ENCODE measurements at regions not wholly inside any gene's neighbourhood (a gene's known extent, or its start where the extent isn't known, plus 50 kb on each side); places are given as distances from the start of the nearest gene placed in this dataset.
"Not testable (repeated sequence)": the region's sequence is repeated elsewhere in the genome, so short reads cannot be mapped to it uniquely, and the experiment has no call there.

DNA sequence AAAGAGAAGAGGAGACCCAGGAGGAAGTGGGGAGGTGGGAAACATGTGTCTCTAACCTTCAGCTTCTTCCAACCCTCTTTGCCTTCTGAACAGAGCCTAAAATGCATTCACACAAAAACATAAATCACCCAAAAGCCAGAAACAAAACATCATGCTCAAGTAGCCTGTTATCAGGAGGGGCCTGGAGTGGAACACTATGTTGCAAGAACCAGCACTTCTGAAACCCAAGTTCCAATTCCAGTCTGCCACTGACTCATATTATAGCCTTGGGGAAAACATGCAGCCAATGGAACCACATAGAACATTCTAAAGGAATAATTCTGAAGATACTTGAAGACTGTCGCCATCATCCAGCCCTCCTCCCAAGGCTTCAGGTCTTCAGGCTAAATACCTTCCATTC, 169.8 kb upstream of the PLXNC1 start:
- DNase-seq (ENCODE audit: low read depth in 2 of 2): peak in 1 of 2 experiments; percentile 31

GRCh38 chr12:93979189-93979588, 169.2 kb upstream of the PLXNC1 start:
- no peak for DNase-seq (ENCODE audit: low read depth in 2 of 2)

GRCh38 chr12:93980711-93981110, 167.7 kb upstream of the PLXNC1 start:
- no peak for DNase-seq (ENCODE audit: low read depth in 2 of 2)

DNA sequence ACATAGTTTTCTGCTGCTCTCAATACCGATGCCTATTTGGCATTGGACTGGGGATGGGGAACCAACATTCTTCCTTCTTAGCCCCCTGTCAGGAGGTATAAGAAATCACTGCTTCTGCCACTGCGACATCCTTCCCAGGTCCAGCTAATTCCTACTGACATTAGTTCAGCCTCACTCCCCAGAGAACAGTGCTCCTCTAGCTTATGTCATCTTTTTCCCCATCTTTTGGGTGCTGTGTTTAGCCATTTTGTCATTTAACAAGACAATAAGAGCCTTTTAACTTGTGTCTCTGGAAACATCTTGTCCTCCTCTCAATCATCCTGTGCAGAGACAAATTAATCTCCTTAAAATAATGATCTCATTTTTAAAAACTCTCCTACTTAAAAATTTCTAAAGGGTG, 167.0 kb upstream of the PLXNC1 start:
- DNase-seq (ENCODE audit: low read depth in 2 of 2): no peak

DNA sequence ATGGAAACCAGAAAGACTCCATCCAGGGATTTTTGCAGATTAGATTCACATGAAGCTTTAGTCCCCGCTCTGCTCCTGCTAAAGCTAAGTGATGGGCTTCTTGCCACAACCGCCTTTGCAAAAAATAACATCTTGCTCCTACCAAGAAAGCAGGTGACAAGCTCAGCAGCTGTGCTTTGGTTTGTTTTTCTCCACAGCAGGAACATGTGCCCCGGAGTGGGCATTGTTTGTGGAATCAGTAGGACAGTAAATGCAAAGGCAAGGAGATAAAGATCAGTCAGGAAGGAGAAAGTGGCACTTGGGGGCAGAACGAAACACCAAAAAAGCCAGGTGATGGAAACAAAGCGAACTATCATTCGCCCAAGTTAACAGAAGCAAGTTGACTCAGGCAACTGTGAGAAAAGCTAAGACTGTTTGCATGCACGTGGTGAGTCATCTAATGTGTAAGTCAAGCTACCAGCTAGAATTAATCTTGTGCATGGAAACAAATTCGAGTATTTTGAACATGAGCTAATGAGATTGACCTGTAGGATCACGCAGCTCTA, 165.5 kb upstream of the PLXNC1 start:
- peak in 1 of 2 experiments; percentile 45 for DNase-seq (ENCODE audit: low read depth in 2 of 2)

DNA sequence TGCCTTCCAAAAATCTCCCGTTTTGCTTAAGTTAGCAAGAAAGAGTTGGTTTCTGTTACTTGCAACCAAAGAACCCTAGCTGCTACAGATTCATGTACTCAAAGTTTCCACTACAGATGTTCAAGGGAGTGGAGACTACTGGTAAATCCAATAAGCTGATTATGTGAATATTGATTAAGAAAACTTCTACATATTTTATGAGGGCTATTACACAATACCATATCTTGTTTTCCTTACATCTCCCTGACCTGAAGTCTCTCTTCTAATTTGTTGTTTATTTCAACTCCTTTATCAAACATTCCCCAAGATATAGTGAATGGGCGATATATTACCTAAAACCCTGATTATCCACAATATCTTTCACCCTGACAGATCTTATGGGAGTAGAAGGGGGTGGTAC, 164.4 kb upstream of the PLXNC1 start:
- no peak for DNase-seq (ENCODE audit: low read depth in 2 of 2)

- no peak for DNase-seq (ENCODE audit: low read depth in 2 of 2)
Observed at GRCh38 chr12:93989949-93990348, 158.4 kb upstream of the PLXNC1 start.

GRCh38 chr12:93990832-93991803, 157.3 kb upstream of the PLXNC1 start:
- peak; percentile 48 to 56 for DNase-seq (ENCODE audit: low read depth in 2 of 2)

DNA sequence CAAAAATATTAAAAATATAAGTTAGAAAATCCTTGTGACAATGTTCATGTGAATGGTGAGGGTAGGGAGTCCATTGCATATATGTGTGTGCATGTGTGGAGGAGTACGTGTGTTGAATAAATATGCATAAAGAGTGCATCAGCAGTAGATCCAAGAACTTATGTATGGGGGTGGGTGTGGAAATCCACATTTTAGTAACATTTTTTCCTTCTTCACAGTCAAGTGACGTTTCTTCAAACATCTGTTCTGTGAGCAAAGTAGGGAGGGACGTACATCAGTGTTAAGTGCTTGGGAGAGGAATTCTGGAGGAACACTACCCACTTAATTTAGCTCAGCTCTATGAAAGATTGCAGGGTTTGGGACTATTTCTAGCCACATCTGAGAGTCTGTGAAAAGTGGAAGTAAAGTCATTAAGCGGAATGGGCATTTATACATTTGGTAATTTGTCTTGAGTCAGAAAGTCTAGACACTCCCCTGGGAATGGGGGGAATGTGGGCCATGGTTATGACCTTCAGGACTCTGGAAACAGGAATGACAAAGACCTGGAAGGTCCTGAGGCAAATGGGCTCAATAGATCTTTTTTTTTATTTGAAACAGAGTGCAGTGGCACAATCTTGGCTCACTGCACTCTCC, 156.4 kb upstream of the PLXNC1 start:
- DNase-seq (ENCODE audit: low read depth in 2 of 2): no peak

- no peak for DNase-seq (ENCODE audit: low read depth in 2 of 2)
Observed at GRCh38 chr12:93994721-93995120, 153.7 kb upstream of the PLXNC1 start.

GRCh38 chr12:93996321-93996720, 152.1 kb upstream of the PLXNC1 start:
- DNase-seq (ENCODE audit: low read depth in 2 of 2): no peak

DNA sequence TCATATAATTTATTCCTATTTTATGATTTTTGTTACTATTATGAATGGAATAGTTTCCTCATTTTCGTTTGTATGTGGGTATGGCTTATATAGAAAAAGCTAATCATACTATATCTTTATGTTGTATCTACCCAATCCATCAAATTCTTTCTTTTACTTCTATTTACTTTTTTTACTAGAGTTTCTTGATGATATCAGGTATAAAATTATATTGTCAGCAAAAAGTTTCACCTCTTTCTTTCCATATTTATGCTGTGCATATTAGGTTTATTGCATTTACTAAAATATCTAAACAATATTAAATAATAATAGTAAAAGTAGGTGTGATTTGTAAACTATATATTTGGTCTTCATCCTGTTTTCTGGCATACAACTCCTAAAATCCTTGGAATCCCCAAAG, 146.7 kb upstream of the PLXNC1 start:
- DNase-seq (ENCODE audit: low read depth in 2 of 2): no peak

- not testable (repeated sequence) for DNase-seq (ENCODE audit: low read depth in 2 of 2)
Observed at GRCh38 chr12:94002925-94003324, 145.5 kb upstream of the PLXNC1 start.

GRCh38 chr12:94007833-94008232, 140.5 kb upstream of the PLXNC1 start:
- DNase-seq (ENCODE audit: low read depth in 2 of 2): not testable (repeated sequence)

- no peak for DNase-seq (ENCODE audit: low read depth in 2 of 2)
Observed at GRCh38 chr12:94010307-94010706, 138.1 kb upstream of the PLXNC1 start.

- no peak for DNase-seq (ENCODE audit: low read depth in 2 of 2)
Observed at GRCh38 chr12:94012071-94012470, 136.3 kb upstream of the PLXNC1 start.

GRCh38 chr12:94012590-94012989, 135.8 kb upstream of the PLXNC1 start:
- DNase-seq (ENCODE audit: low read depth in 2 of 2): no peak

DNA sequence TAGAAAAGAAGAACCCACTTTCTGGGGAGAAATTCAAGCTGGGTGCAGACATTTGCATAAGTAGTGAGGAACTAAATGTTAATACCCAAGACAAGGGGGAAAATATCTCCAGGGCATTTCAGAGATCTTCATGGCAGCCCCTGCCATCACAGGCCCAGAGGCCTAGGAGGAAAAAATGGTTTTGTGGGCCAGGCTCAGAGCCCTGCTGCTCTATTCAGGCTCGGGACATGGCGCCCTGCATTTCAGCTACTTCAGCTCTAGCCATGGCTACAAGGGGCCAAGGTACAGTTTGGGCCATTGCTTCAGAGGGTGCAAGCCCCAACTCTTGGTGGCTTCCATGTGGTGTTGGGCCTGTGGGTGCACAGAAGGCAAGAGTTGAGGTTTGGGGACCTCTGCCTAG, 131.1 kb upstream of the PLXNC1 start:
- not testable (repeated sequence) for DNase-seq (ENCODE audit: low read depth in 2 of 2)

DNA sequence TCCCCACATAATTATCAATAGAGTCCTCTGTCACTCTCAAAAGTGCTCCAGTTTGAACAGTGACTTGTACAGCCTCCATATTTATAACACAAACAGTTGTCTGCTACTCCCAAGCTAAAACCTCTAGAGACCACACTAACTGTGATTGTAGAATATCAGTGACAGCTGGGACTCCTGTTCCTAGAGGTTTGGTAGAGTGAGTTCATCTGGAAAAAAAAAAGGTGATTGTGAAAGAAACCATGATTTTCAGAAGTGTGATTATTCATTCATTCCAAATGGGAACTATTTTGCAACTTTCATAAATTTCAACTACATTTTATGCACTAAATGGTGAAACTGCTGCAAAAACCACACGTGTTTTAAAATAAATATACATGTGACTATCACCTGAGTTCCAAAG, 128.0 kb upstream of the PLXNC1 start:
- no peak for DNase-seq (ENCODE audit: low read depth in 2 of 2)

GRCh38 chr12:94023879-94024278, 124.5 kb upstream of the PLXNC1 start:
- no peak for DNase-seq (ENCODE audit: low read depth in 2 of 2)

DNA sequence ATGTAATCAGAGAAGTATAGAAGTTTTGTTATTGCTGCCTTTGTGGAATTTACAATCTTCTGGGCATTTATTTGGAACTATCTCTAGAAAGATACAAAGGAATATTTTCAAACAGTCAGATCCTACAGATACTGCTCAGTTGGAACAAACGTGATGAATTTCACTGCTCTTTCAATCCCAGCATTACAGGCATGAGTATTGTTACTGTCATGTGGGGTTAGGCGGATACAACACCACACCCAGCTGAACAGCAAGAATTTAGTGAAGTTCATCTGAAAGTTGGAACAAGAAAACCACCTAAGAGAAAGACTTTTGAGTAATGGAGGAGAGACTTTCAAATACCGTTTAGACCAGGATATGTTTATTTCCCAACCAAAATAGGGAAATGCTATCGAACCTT, 123.3 kb upstream of the PLXNC1 start:
- DNase-seq (ENCODE audit: low read depth in 2 of 2): no peak

GRCh38 chr12:94025756-94026155, 122.6 kb upstream of the PLXNC1 start:
- DNase-seq (ENCODE audit: low read depth in 2 of 2): no peak

DNA sequence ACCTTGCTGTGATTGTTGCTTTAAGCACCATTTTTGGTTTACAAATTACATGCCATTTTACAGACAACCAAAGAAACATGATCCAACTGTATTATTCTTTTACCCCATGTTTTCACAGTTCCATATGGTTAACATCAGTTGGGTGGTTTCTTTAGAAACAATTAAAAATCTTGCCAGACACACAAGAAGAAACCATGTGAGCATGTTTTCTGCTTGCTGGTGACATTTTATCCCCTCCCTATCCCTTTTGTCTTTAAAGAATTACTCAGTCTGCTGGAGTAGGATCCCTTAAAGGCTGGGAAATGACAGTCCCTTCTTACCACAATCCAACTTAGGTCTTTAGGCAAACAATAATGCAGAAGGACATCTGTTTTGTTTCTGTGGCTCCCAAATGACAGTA, 121.8 kb upstream of the PLXNC1 start:
- no peak for DNase-seq (ENCODE audit: low read depth in 2 of 2)

Data from fibroblast of skin of left quadriceps (primary cell).